NCI-H146 treated with DMSO at 0.1 percent for 48 hours (cell line): ENCODE measurements at regions not wholly inside any gene's neighbourhood (a gene's known extent, or its start where the extent isn't known, plus 50 kb on each side); places are given as distances from the start of the nearest gene placed in this dataset.
A peak's percentile ranks its signal among the peaks of the same experiment; 100 is the strongest.
"Not testable (repeated sequence)": the region's sequence is repeated elsewhere in the genome, so short reads cannot be mapped to it uniquely, and the experiment has no call there.

Experiments used
- DNase-seq: peaks from one replicate; lab custom pipeline; 2025; ENCODE audit not compliant: unreplicated experiment; lab: John Stamatoyannopoulos, UW

- DNase-seq = no peak
Observed at GRCh38 chr2:88859461-88859860, 168.0 kb downstream of the RPIA start.

- DNase-seq = no peak
Observed at GRCh38 chr2:88860421-88861075, 169.1 kb downstream of the RPIA start.

- DNase-seq = no peak
Observed at GRCh38 chr2:88865801-88866371, 174.4 kb downstream of the RPIA start.

- DNase-seq = no peak
Observed at GRCh38 chr2:88866756-88867155, 175.3 kb downstream of the RPIA start.

- DNase-seq = no peak
Observed at GRCh38 chr2:88868861-88869260, 177.4 kb downstream of the RPIA start.

GRCh38 chr2:88870267-88870839, 178.9 kb downstream of the RPIA start:
- no peak for DNase-seq

- DNase-seq = no peak
Observed at GRCh38 chr2:88871336-88871735, 179.9 kb downstream of the RPIA start.

- no peak for DNase-seq
Observed at GRCh38 chr2:88873620-88874019, 182.1 kb downstream of the RPIA start.

GRCh38 chr2:88874063-88874657, 182.7 kb downstream of the RPIA start:
- DNase-seq = peak; percentile 19

- DNase-seq = no peak
Observed at GRCh38 chr2:88875736-88876135, 184.3 kb downstream of the RPIA start.

- DNase-seq = peak; percentile 72
Observed at GRCh38 chr2:88880441-88880953, 189.0 kb downstream of the RPIA start.

- no peak for DNase-seq
Observed at GRCh38 chr2:88885275-88885674, 193.8 kb downstream of the RPIA start.

GRCh38 chr2:88885679-88886416, 194.4 kb downstream of the RPIA start:
- DNase-seq = no peak

- not testable (repeated sequence) for DNase-seq
Observed at GRCh38 chr2:88887466-88887865, 196.0 kb downstream of the RPIA start.

- DNase-seq = no peak
Observed at GRCh38 chr2:88892207-88892606, 200.7 kb downstream of the RPIA start.

- DNase-seq = no peak
Observed at GRCh38 chr2:88892788-88893187, 201.3 kb downstream of the RPIA start.

- DNase-seq = no peak
Observed at GRCh38 chr2:88896971-88897370, 205.5 kb downstream of the RPIA start.

GRCh38 chr2:88897715-88898114, 206.2 kb downstream of the RPIA start:
- DNase-seq = no peak

GRCh38 chr2:88903749-88904353, 212.4 kb downstream of the RPIA start:
- no peak for DNase-seq

- DNase-seq = no peak
Observed at GRCh38 chr2:88913280-88913679, 221.8 kb downstream of the RPIA start.
